ENCODE measurements at regions not wholly inside any gene's neighbourhood (a gene's known extent, or its start where the extent isn't known, plus 50 kb on each side); places are given as distances from the start of the nearest gene placed in this dataset.

DNA sequence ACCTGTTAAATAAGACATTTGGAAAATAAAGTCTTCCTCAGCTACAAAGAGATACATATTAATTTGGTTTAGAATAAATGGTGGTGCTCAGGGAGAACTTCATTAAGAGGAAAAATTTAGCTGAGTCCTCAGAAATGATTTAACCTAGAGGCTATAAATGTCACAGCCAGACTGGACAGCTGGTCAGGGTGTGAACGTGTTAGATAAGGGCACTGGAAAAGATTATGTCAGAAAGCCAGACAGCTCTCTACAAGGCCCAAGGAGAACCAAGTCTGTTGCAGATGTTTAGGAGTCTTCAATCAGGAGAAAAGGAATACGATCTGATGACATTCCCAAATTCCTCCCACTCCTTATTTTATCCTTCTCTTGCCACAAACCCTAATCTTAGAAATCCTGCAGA, 265.2 kb downstream of the MAT2B start:
- DNase-seq (ENCODE audit: low read depth in 2 of 2, low spot score in 1 of 2): no peak

DNA sequence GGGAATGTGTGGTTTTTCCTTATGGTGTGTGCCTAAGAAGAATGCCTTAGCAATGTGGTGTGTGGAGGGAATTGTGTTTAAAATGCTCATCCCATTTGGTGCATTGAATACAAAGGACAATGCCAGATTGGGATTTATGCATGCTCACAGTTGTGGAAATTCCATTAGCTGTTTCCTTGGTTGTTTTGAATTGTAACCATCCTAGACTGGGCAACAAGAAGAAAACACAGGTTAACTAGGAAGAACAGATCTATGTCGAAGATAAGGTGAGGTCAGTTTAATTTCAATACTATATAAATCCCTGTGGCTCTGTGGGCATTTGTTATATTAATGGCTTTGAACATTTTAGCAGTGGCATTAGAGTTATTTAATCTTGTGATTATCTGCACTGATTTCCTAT, 266.8 kb downstream of the MAT2B start:
- no peak for DNase-seq (ENCODE audit: low read depth in 2 of 2, low spot score in 1 of 2)

DNA sequence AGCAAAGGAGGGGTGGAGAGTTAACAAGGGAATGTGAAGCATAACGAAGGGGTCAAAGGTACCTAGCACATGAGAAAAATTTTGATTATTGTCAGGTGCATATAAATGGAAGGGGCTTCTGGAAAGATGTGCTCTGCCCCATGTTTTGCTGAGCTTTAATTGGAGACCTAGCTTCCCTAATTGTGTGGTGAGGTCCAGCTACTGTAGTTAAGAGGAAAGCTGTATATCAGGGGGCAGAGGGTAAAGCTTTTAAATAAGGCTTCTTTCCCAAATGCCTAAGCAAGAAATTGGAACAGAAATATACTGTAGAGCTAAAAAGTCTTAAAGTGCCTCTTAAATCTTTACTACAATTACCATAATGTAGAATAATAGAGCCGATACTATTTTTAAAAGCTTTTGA, 267.2 kb downstream of the MAT2B start:
- no peak for DNase-seq (ENCODE audit: low read depth in 2 of 2, low spot score in 1 of 2)

DNA sequence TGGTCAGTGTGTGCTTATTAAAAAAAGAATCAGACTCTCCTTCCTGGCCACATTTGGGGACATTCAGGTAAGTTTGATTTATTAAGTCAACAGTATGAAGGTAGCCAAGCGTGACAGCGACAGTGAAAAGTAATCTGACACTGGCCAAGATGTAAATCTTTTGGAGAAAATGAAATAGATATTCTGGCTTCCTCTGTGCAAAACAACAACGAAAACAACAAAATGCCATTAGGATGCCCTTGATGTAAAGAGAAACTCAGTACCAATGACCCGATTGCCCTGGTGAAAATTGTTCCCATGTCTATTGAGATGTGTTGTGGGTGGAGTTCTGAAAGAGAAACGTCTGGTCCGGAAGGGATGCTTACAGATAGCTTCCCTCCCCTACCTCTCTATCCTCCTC, 267.8 kb downstream of the MAT2B start:
- DNase-seq (ENCODE audit: low read depth in 2 of 2, low spot score in 1 of 2): no peak

DNA sequence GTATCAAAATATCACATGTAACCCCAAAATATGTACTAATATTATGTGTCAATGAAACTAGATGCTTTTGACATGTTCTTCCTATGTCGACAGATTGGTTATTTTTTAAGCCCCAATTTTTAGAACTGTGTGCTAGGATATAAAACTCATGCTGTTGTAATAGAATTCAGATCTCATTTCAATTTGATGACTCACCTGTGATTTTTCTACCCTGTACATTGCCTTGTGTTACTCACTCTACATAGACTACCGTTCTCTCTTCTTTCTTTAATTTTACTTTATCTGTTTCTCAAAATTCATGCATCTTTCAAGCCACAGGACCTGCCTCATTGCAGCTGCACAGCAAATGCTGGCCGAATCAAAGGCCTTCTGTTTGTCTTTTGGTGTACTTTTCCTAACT, 284.5 kb downstream of the MAT2B start:
- DNase-seq (ENCODE audit: low read depth in 2 of 2, low spot score in 1 of 2): no peak

DNA sequence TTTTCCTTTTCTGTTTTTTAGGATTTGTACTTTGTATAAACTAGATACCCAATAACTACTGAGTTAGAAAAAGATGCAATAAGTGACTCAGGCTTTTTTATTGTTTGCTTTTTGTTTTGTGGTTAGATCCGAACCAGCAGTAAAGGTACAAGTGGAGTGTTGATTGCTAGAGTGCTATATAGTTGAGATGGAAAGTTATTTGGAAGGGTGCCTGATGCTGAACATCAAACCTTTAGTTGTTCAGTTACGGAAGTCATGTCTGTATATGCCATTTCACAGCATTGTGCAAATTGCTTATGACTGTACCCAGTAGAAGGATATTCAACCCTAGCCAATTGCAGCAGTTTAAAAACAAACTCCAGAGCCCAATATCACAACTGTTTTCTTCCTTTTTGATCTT, 285.1 kb downstream of the MAT2B start:
- DNase-seq (ENCODE audit: low read depth in 2 of 2, low spot score in 1 of 2): no peak

DNA sequence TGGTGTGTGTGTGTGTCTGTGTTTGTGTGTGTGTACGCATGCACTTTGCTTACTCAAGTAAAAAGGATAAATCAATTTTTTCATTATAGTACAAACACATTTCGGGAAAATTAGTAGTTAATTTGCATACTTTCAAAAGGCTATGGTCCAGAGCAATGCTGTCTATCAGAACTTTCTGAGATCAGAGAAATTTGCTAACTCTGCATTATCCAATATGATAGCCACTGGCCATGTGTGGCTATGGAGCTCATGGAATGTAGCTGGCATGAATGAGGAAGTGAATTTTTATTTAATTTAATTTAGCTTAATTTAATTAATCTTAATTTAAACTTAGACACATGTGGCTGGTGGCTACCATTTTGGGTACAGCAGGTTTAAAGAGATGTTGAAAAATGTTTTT, 289.6 kb downstream of the MAT2B start:
- no peak for DNase-seq (ENCODE audit: low read depth in 2 of 2, low spot score in 1 of 2)

DNA sequence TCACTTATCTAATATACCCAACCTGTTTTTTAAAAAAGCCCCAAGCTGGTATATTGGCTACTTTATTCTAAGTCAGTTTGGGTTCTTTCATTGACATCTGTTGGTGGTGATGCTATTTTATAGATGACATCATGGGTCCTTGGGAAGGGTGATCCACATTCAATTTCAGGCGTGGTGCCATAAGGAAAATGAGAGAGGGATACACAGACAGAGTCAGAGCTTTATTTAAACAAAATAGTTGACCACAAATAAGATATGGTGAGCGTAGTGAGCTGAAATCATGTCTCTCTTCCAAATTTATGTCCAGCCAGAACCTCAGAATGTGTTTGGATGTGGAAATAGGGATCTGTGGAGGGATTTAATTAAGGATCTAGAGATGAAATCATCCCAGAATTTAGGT, 302.4 kb downstream of the MAT2B start:
- DNase-seq (ENCODE audit: low read depth in 2 of 2, low spot score in 1 of 2): no peak

DNA sequence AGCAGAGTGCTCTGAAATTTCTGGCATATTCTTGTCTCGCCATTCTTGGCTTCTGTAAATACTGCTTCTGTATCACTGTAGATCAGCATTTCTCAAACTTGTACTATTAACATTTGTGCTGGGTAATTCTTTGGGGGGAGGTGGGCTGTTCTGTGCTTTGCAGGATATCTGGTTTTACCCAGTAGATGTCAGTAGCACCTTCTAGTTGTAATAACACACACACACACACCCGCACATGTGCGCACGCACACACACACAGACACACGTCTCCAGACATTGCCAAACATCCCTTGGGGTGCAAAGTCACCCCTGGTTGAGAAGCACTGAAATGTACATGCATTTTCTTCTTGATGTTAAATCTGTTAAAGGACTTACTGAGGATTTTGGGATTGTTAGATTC, 304.1 kb downstream of the MAT2B start:
- no peak for DNase-seq (ENCODE audit: low read depth in 2 of 2, low spot score in 1 of 2)

DNA sequence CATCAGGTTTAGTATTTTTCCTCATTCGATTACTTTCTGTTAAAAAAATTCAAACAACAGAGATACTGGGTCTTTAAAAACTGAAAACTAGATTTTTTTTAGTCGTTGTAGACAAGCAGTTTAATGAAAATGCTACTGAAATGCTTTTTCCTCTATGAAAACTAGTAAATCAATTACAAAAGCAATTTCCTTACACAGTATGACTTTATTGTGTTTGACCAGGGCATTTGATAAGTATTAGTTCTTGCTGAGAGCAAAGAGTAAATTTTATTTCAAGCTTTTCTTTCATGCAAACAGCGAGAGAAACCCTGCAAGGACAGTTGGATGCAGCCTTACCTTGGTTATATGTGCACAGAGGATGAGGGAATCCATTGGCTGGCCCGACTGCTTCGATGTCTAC, 308.5 kb downstream of the MAT2B start:
- no peak for DNase-seq (ENCODE audit: low read depth in 2 of 2, low spot score in 1 of 2)

DNA sequence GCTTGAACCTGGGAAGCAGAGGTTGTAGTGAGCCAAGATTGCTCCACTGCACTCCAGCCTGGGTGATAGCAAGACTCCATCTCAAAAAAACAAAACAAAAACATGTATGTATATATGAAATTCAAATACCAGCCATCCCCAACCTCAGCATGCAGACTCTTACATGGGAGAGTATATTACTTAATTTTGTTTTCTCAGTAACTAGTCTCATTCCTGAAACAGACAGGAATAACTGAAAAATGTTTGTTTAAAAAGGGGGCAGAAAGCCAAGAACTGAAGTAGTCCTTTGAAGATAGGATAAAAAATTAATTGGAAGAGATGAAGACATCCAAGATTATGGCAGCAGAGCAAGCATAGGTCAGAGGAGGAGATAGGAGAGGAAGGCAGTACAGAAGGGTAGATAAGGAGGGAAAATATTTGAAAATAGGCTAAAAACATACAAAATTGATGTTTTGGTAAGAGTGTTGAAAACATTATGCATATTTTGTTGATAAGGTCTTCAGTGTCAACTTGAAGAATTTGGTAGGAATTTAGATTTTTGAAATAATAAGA, 309.9 kb downstream of the MAT2B start:
- no peak for DNase-seq (ENCODE audit: low read depth in 2 of 2, low spot score in 1 of 2)

DNA sequence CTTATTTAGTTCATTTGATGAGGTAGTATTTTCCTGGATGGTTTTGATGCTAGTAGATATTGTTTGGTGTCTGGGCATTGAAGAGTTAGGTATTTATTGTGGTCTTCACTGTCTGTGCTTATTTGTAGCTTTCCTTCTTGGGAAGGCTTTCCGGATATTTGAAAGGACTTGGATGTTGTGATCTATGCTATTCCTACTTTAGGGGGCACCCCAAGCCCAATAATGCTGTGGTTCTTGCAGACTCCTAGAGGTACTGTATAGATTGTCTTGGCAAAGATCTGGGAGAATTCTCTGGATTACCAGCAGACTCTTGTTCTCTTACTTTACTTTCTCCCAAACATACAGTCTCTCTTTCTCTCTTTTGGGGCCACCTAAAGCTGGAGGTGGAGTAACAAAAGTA, 315.7 kb downstream of the MAT2B start:
- no peak for DNase-seq (ENCODE audit: low read depth in 2 of 2, low spot score in 1 of 2)

DNA sequence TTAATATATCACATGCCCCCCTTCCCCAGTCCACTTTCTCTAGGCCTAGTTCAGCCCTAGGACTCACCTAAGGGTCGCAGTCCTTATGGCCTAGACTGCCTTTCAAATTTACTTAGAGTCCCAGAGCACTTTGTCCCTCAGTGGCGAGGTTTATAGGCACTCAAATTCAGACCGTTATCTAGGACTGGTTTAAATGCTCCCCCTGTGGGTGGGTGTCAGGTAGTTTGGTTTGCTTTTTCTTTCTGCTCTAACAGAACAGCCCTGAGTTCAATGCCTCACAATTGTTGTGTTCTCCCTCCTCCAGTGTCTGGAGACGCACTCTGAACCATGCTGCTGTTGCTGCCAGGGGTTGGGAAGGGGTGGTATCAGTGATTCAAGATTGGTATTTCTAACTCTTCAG, 317.1 kb downstream of the MAT2B start:
- no peak for DNase-seq (ENCODE audit: low read depth in 2 of 2, low spot score in 1 of 2)

DNA sequence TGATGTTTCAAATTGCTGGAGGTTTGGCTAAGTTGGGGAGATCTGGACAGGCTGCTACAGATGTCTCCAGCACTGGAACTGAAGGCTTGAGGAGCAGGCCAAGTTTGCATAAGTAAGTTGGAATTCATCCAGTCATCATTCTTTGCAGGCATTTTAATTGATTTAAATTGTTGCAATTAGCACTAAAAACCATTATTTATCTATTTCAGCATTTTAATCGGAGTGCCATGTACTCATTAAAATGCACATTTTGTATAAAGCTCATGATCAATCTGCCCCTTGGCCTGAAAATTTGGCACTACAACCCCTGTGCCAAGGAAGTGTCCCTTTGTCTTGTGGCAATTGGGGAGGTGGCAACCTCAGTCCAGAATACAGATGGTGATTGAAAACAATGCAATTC, 320.2 kb downstream of the MAT2B start:
- no peak for DNase-seq (ENCODE audit: low read depth in 2 of 2, low spot score in 1 of 2)

DNA sequence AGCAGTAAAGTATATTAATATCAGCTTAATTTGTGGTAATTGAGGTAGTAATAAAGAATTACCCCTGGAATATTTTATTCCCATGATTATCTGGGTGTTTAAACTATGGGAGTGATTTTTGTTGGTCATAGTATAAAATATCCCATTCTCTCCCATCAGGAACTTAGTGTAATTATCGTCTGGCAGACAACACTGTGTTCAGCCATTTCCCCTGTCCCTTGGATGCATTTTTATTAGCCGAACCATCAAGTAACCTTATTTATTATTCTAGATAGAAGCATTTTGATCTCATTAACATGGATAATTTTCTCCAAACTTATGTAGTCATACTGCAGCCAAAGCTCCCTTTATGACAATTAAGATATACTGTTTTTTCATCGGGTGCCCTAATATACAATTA, 320.8 kb downstream of the MAT2B start:
- DNase-seq (ENCODE audit: low read depth in 2 of 2, low spot score in 1 of 2): no peak

DNA sequence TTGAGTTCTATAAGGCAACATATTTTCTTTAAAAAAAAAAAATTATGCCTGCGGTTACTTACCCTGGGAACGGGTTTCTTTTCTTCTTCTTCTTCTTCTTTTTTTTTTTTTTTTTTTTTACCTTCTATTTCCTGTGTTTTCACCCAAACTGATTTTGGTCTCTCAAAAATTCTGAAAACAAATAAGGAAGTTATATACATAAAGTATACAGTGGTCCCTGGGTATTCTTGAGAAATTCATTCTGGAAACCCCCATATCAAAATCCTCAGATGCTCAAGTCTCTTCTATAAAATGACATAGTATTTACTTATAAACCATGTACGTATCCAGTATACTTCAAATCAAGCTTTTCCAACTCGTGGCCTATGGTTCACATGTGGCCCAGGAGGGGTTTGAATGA, 326.7 kb downstream of the MAT2B start:
- no peak for DNase-seq (ENCODE audit: low read depth in 2 of 2, low spot score in 1 of 2)

DNA sequence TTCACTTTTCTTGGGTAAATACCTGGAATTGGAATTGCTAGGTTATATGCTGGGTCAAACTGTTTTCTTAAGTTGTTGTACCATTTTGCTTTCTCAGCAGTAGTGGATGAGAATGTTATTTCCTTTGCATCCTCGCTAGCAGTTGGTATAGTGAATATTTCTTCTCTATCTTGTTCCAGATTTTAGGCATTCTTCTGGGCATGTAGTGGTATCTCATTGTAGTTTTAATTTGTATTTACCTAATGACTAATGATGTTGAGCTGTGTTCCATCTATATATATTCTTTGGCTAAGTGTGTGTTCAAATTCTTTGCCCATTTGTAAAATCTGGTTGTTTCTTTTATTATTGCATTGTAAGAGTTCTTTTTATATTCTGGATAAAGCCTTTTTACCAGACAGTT, 333.3 kb downstream of the MAT2B start:
- DNase-seq (ENCODE audit: low read depth in 2 of 2, low spot score in 1 of 2): no peak

DNA sequence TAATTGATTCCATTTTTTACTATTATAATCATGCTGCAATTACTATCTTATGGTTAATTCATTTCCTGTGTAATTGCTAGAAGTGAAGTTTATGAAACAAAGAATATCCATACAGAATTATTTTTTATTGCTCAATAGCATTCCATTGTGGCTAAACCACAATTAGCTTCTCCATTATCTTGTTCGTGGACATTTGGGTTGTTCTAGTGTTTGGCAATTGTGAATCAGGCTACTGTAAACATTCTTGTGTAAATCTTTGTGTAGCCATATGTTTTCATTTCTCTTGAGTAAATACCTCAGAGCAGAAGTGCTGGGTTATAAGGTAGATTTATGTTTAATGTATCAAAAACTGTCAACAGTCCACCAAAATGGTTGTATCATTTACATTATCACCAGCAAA, 341.1 kb downstream of the MAT2B start:
- no peak for DNase-seq (ENCODE audit: low read depth in 2 of 2, low spot score in 1 of 2)

DNA sequence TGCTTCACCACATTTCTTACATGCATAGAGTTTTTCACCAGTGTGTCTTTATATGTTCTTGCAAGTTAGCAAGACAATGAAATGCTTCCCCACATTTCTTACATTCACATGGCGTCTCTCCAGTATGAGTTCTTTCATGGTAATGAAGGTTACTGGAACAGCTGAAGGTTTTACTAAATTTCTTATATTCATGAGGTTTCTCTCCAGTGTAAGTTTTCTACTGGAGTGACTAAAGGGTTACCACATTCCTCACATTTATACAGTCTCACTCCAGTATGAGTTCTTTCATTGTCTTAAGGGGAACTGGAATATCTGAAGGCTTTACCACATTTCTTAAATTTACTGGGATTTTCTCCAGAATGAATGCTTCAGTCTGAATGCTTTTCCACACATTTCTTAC, 350.3 kb downstream of the MAT2B start:
- DNase-seq (ENCODE audit: low read depth in 2 of 2, low spot score in 1 of 2): no peak

DNA sequence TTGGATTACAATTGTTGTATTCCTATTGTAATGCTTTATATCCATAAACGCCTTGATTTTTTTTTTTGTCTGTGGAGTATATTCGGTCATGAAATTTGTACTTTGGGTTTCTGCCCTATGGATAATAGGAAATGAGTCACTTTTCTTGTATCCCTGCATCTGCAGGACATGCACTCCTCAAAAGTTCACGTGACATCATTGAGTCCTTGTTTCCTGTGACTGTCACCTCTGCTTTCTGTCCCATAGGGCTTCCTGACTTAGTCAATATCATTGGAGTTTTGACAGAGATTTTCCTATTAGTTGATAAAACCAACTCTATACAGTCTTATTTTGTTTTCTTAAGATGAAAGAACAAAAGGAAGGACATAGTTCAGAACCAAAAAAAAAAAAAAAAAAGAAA, 356.3 kb downstream of the MAT2B start:
- DNase-seq (ENCODE audit: low read depth in 2 of 2, low spot score in 1 of 2): no peak

DNA sequence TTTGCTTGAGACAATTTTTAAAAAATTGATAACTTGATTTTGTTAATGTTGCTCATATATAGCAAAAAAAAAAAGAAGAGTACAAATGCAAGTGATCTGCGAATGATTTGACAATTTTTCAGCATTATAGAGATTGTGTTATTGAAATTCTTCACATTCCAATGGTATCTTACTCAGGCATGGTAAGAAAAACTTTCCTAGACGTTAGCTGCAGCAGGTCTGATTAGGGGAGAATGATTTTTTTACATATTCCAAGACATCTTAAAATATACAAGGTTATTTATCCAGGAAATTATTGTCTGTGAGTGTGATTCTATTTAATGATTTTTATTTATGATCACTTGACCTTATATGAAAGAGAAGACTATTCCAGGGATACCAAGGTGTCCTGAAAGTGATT, 361.9 kb downstream of the MAT2B start:
- DNase-seq (ENCODE audit: low read depth in 2 of 2, low spot score in 1 of 2): no peak

DNA sequence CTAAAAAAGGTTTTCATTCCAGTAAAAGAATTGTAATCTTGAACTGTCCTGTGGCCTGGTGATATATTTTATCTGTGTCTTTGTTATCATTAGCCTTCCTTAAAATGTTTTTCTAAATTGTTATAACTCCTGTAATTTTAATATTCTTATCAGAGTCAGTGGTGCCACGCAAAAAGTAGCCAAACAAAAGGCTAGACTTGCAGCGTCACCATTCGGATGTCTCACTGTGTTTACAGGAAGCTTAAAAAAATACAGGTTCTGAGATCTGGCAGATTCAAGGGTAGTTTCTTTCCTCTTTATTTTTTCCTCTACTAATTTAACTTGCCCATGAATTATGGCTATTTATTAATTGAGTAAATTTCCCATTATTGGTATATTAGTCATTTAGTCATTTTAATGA, 362.3 kb downstream of the MAT2B start:
- no peak for DNase-seq (ENCODE audit: low read depth in 2 of 2, low spot score in 1 of 2)

DNA sequence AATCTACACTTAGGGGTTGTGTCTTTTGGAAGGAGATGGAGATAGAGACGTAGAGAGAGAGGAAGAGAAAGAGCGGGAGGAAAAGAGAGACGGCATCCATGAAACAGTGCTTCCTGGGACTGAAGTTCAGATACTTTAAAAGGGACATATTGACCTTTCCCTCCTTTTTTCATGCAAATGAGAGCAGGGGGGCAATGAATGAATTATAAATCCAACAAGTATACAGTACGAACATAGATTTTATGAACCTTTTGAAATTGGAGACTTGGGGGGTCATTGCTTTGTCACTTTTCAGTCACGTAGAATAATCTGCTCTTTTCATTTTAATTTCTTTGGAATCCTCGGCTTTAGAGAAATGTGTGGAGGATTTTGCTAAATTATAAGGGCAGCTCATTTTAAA, 364.2 kb downstream of the MAT2B start:
- DNase-seq (ENCODE audit: low read depth in 2 of 2, low spot score in 1 of 2): no peak

DNA sequence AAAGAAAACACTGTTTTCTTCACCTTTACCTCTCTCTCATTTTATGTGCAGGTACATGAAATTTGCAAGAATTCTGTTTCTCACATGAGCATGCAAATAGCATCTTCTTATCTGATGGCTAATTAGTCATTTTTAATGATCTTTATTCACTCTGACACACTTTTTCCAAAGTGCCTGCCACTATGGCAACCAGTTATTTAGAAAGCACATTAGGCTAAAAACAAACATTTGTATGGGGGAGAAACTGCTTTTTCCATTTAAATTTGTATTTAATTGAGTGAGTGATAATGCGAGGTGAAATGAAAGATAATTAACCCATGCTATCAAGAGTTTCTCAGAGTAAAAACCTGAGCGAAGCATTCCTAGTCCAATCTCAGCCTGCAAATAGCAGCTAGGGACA, 365.0 kb downstream of the MAT2B start:
- DNase-seq (ENCODE audit: low read depth in 2 of 2, low spot score in 1 of 2): no peak

Data from stimulated activated CD8-positive, alpha-beta memory T cell treated with anti-CD3 and anti-CD28 coated beads, Interleukin-4, amount 100 ng/mL, for 1 hour (primary cell).